Small intestine (tissue), 7 donors: ENCODE measurements at regions not wholly inside any gene's neighbourhood (a gene's known extent, or its start where the extent isn't known, plus 50 kb on each side); places are given as distances from the start of the nearest gene placed in this dataset.
A peak's percentile ranks its signal among the peaks of the same experiment; 100 is the strongest.

Experiments
- DNase-seq, 2 donors: peaks; one replicate each; pipeline versions ENCODE4 v3.0.0 to v3.0.0-alpha.2; 2013
- FAIRE-seq: peaks from 2 replicates; lab custom pipeline; 2012; peaks lifted over from hg19 to GRCh38; lab: Jason Lieb, UNC
- H3K27ac ChIP-seq, 3 donors: one replicate each; pipeline ENCODE4 v1.5.1; 2013; ENCODE audit warnings: low read length in 2 of 3, mild to moderate bottlenecking in 2 of 3, control low read depth in 1 of 3, inconsistent platforms in 1 of 3, low read depth in 1 of 3, moderate library complexity in 1 of 3
- H3K27me3 ChIP-seq, 3 donors: one replicate each; pipeline ENCODE4 v1.6.1; 2013; ENCODE audit warnings: low read length in 3 of 3, inconsistent platforms in 1 of 3; ENCODE audit not compliant: control insufficient read depth in 3 of 3, insufficient read depth in 3 of 3
- H3K36me3 ChIP-seq, 3 donors: one replicate each; pipeline ENCODE4 v1.6.1; 2013; ENCODE audit warnings: low read length in 3 of 3, inconsistent platforms in 1 of 3, low read depth in 1 of 3, mild to moderate bottlenecking in 1 of 3, moderate library complexity in 1 of 3; ENCODE audit not compliant: control insufficient read depth in 3 of 3, insufficient read depth in 2 of 3
- H3K4me1 ChIP-seq, 3 donors: one replicate each; pipeline ENCODE4 v1.6.1; 2013; ENCODE audit warnings: low read length in 2 of 3, inconsistent platforms in 1 of 3, low read depth in 1 of 3, mild to moderate bottlenecking in 1 of 3, moderate library complexity in 1 of 3; ENCODE audit not compliant: control insufficient read depth in 3 of 3, insufficient read depth in 2 of 3
- H3K4me3 ChIP-seq, 3 donors: one replicate each; pipeline ENCODE4 v1.5.1; 2013; ENCODE audit warnings: low read length in 3 of 3, control low read depth in 1 of 3, inconsistent platforms in 1 of 3, low read depth in 1 of 3, mild to moderate bottlenecking in 1 of 3, moderate library complexity in 1 of 3
- H3K9me3 ChIP-seq, 2 donors: one replicate each; pipeline ENCODE4 v1.6.1; 2013; ENCODE audit warnings: low read depth in 1 of 2, low read length in 1 of 2; ENCODE audit not compliant: control insufficient read depth in 2 of 2, insufficient read depth in 1 of 2
- whole genome bisulfite sequencing, 3 donors: extraction: QIAGEN DNeasy Blood & Tissue Kit; methylation state at CpG; one replicate each; pipeline ENCODE4 v1.1.7; 2013; 5-methylcytosine and 5-hydroxymethylcytosine counted together
- donor health status: healthy with polysubstance abuse.
- donor health status: control.
- donor health status: control.
- donor health status: Bipolar disorder and iron deficiency.
- donor health status: healthy.

GRCh38 chr1:115214098-115214497 is 124.0 kb downstream of the NGF start:
- no peaks in the 10 kb centered on the region for H3K9me3 ChIP-seq
- FAIRE-seq (no peak), DNase-seq (peak; percentile 33 to 49)
- peaks cover 0 to 11% (median 4%) of the 10 kb centered on the region in 3 donors for H3K4me1 ChIP-seq
- no peaks in the 10 kb centered on the region for H3K36me3 ChIP-seq
- no peaks in the 10 kb centered on the region for H3K27me3 ChIP-seq
- H3K4me3 ChIP-seq: no peak overlapping the region
- H3K27ac ChIP-seq: no peak overlapping the region
- WGBS, 3 donors: 12 to 64% (median 35%) methylated on average over 1 of the region's 1 CpG

- Histone ChIP-seq H3K27me3 (no peaks in the 10 kb centered on the region), H3K27ac (no peak overlapping the region), H3K4me3 (no peak overlapping the region), H3K4me1 (peaks cover 0 to 11% (median 4%) of the 10 kb centered on the region in 3 donors), H3K9me3 (no peaks in the 10 kb centered on the region), H3K36me3 (no peaks in the 10 kb centered on the region)
- FAIRE-seq (no peak), DNase-seq (no peak)
- WGBS, 3 donors: 83 to 91% (median 84%) methylated on average over 3 of the region's 3 CpGs
Observed at GRCh38 chr1:115213130-115213529, 123.8 kb upstream of the TSPAN2 start.

DNA sequence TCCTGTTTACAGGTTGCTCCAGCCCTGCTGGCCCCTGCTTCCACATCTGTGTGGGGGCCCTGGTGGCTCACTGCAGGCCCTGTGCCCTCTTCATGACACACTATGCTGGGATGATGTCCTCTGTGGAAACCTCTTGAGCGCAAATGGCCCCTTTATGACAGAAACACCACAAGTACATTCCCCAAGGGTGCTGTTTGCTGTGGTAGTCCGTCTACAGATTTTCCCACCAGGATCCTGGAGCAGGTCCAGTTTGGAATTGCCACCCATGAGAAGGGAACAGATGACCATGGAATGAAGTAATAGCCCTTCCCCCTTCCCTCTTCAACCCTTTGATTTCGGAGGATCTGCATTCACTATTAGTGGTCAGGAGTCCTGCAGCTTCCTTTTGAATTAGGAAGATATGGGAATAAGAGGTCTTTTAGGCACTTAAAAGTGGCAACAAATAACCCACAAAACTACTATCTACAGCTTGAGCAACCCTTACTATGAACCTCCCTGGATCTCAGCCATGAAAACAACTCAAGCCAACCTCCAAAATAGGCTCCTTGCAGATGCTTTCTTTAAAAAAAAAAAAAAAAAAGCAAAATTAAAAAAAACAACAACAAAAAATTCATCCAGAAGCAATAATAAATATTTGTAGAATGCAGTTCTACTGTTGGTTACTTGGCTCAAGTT is 121.9 kb upstream of the TSPAN2 start:
- H3K4me3 ChIP-seq: no peak overlapping the region
- FAIRE-seq (no peak), DNase-seq (no peak)
- no peaks in the 10 kb centered on the region for H3K36me3 ChIP-seq
- H3K27me3 ChIP-seq: no peaks in the 10 kb centered on the region
- no peak overlapping the region for H3K27ac ChIP-seq
- peaks cover 0 to 7% (median 4%) of the 10 kb centered on the region in 3 donors for H3K4me1 ChIP-seq
- no peaks in the 10 kb centered on the region for H3K9me3 ChIP-seq
- 82 to 86% (median 86%) methylated on average over 3 of the region's 3 CpGs for WGBS, 3 donors

- FAIRE-seq: no peak
- 86 to 90% (median 89%) methylated on average over 4 of the region's 4 CpGs for WGBS, 3 donors
Observed at GRCh38 chr1:115210302-115210711, 121.0 kb upstream of the TSPAN2 start.

GRCh38 chr1:115204513-115204912 is 115.2 kb upstream of the TSPAN2 start:
- DNase-seq (no peak), FAIRE-seq (no peak)
- Histone ChIP-seq H3K4me1 (no peaks in the 10 kb centered on the region), H3K9me3 (peaks cover 0 to 4% of the 10 kb centered on the region in 2 donors), H3K36me3 (no peaks in the 10 kb centered on the region), H3K27ac (no peak overlapping the region), H3K4me3 (no peak overlapping the region), H3K27me3 (no peaks in the 10 kb centered on the region)
- 52 to 73% (median 65%) methylated on average over 1 of the region's 1 CpG for WGBS, 3 donors

More at GRCh38 chr1:115210302-115210711, 121.0 kb upstream of the TSPAN2 start:
- Histone ChIP-seq H3K9me3 (no peaks in the 10 kb centered on the region), H3K27ac (no peak overlapping the region), H3K27me3 (no peaks in the 10 kb centered on the region), H3K36me3 (no peaks in the 10 kb centered on the region), H3K4me1 (peaks cover 0 to 4% (median 4%) of the 10 kb centered on the region in 3 donors), H3K4me3 (no peak overlapping the region)
- no peak for DNase-seq

- Histone ChIP-seq H3K4me3 (no peak overlapping the region), H3K27ac (no peak overlapping the region), H3K27me3 (no peaks in the 10 kb centered on the region), H3K36me3 (no peaks in the 10 kb centered on the region), H3K9me3 (peaks cover 0 to 4% of the 10 kb centered on the region in 2 donors), H3K4me1 (no peaks in the 10 kb centered on the region)
- WGBS, 3 donors: 95 to 100% (median 97%) methylated on average over 1 of the region's 1 CpG
- DNase-seq: no peak
- FAIRE-seq: no peak
Observed at GRCh38 chr1:115203287-115203686, 114.0 kb upstream of the TSPAN2 start.

- DNase-seq (no peak), FAIRE-seq (no peak)
- Histone ChIP-seq H3K4me1 (no peaks in the 10 kb centered on the region), H3K36me3 (no peaks in the 10 kb centered on the region), H3K27me3 (no peaks in the 10 kb centered on the region), H3K4me3 (no peak overlapping the region), H3K27ac (no peak overlapping the region), H3K9me3 (peaks cover 0 to 4% of the 10 kb centered on the region in 2 donors)
- WGBS, 3 donors: 89 to 90% (median 90%) methylated on average over 1 of the region's 1 CpG
Observed at GRCh38 chr1:115201598-115201997, 112.3 kb upstream of the TSPAN2 start.

- no peak for DNase-seq
- no peaks in the 10 kb centered on the region for H3K4me1 ChIP-seq
- H3K9me3 ChIP-seq: peaks cover 0 to 4% of the 10 kb centered on the region in 2 donors
- H3K4me3 ChIP-seq: no peak overlapping the region
- WGBS, 3 donors: 52 to 57% (median 57%) methylated on average over 5 of the region's 5 CpGs
- no peaks in the 10 kb centered on the region for H3K36me3 ChIP-seq
- H3K27me3 ChIP-seq: no peaks in the 10 kb centered on the region
- no peak overlapping the region for H3K27ac ChIP-seq
- no peak for FAIRE-seq
Observed at GRCh38 chr1:115199416-115200132, 110.3 kb upstream of the TSPAN2 start.
